OCI-LY1 (cell line): ENCODE measurements at regions not wholly inside any gene's neighbourhood (a gene's known extent, or its start where the extent isn't known, plus 50 kb on each side); places are given as distances from the start of the nearest gene placed in this dataset.

Experiments used
- EZH2 ChIP-seq: fragments of 200-600 bp; sonication (generic), shearing (Covaris generic); IDR thresholded peaks from 2 replicates; pipeline ENCODE4 v1.8.0; 2017; ENCODE audit warnings: borderline replicate concordance, mixed run types, mild to moderate bottlenecking, antibody characterized with exemption, low read length, moderate library complexity, mixed read lengths
- TF ChIP-seq, protein P1 (sequence below): fragments of 200-600 bp; sonication (generic), shearing (Covaris generic); IDR thresholded peaks from 2 replicates; pipeline ENCODE4 v1.5.1; 2017; ENCODE audit warnings: mild to moderate bottlenecking, antibody characterized with exemption, low read length, moderate library complexity, mixed read lengths

DNA sequence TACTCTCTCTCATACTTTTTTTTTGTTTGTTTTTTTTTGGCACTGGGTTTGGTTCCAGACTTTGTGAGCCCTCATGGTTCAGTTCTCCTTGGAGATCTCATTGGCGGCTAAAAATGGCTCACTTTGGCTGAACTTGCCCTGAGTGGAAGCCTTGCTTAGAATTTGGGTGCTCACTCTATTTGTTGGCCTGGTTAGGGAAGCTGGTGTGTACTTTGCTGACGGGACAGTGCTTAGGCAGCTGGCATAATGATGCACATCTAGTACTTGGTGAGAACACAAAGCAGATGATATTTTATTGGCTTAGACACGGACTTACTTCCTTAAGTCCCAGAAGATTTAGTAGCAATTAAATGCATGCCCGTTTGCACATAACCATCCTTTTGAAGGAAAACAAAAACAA, 66.5 kb upstream of the GRAMD1B start:
- TF ChIP-seq, protein P1, sequence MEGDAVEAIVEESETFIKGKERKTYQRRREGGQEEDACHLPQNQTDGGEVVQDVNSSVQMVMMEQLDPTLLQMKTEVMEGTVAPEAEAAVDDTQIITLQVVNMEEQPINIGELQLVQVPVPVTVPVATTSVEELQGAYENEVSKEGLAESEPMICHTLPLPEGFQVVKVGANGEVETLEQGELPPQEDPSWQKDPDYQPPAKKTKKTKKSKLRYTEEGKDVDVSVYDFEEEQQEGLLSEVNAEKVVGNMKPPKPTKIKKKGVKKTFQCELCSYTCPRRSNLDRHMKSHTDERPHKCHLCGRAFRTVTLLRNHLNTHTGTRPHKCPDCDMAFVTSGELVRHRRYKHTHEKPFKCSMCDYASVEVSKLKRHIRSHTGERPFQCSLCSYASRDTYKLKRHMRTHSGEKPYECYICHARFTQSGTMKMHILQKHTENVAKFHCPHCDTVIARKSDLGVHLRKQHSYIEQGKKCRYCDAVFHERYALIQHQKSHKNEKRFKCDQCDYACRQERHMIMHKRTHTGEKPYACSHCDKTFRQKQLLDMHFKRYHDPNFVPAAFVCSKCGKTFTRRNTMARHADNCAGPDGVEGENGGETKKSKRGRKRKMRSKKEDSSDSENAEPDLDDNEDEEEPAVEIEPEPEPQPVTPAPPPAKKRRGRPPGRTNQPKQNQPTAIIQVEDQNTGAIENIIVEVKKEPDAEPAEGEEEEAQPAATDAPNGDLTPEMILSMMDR = no peak
- no peak for TF ChIP-seq EZH2
